ENCODE measurements at regions not wholly inside any gene's neighbourhood (a gene's known extent, or its start where the extent isn't known, plus 50 kb on each side); places are given as distances from the start of the nearest gene placed in this dataset.

GRCh38 chr22:48391171-48391711, 1436.4 kb downstream of the BRD1 start:
- intact Hi-C loops (cut with micrococcal nuclease), result no loop called here
- POLR2A ChIA-PET (ENCODE audit: unreplicated experiment), result no interaction called here
- no peak overlapping the region for H3K9ac ChIP-seq (ENCODE audit: low read length)
- H2AFZ ChIP-seq (ENCODE audit: low read length), result no peak overlapping the region
- no peaks in the 10 kb centered on the region for H3K9me2 ChIP-seq (replicated peaks; ENCODE audit: low read length)
- no peak overlapping the region for H3K27ac ChIP-seq (ENCODE audit: low read length)
- no peaks in the 10 kb centered on the region for H4K20me1 ChIP-seq (ENCODE audit: low read length)
- no peaks in the 10 kb centered on the region for H3K36me3 ChIP-seq (ENCODE audit: low read depth, low read length)
- H3F3A ChIP-seq (ENCODE audit: low read length, unreplicated experiment), result no peaks in the 10 kb centered on the region
- H3K9me3 ChIP-seq (ENCODE audit: low read length), result no peaks in the 10 kb centered on the region
- no TSS peak for BruUV-seq (replicated peaks)
- TF ChIP-seq CTCF (conservative IDR thresholded peaks at IDR 0.05; ENCODE audit: low read depth, low read length) (no peak), EZH2phosphoT487 (IDR thresholded peaks at IDR 0.05; ENCODE audit: borderline replicate concordance, low read length) (no peak), EZH2 (IDR thresholded peaks at IDR 0.05; ENCODE audit: low read length, unreplicated experiment) (no peak)
- no peaks in the 10 kb centered on the region for H3K79me2 ChIP-seq (ENCODE audit: low read length)
- no peak overlapping the region for H3K4me2 ChIP-seq (ENCODE audit: low read length)
- CTCF ChIA-PET, result no interaction called here
- no peak overlapping the region for H3K4me3 ChIP-seq (ENCODE audit: low read length)
- no peaks in the 10 kb centered on the region for H3K4me1 ChIP-seq (ENCODE audit: insufficient read depth, low read length)
- ATAC-seq (no peak), DNase-seq (no peak)
- H3K27me3 ChIP-seq (ENCODE audit: low read length), result no peaks in the 10 kb centered on the region

DNA sequence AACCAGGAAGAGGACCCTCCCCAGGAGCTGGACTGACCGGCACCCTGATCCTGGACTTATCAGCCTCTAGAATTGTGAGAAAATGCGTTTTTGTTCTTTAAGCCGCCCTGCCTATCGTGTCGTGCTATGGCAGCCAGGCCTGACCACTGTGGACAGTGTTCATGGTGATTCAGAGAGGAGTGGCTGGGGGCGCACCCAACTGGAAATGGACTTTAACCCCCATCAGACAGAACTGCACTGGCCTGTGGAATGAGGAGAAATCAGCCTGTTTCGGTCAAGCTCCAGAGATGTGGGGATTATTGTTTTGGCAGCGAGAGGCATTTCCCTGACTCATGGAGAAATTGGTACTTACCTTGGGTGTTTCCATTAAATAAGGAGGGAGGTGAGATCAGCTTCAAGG, 1437.8 kb downstream of the BRD1 start:
- H3K36me3 ChIP-seq (ENCODE audit: low read depth, low read length), result no peaks in the 10 kb centered on the region
- no TSS peak for BruUV-seq (replicated peaks)

GRCh38 chr22:48382197-48382596, 1445.5 kb downstream of the BRD1 start:
- H4K20me1 ChIP-seq (ENCODE audit: low read length), result no peaks in the 10 kb centered on the region
- no peaks in the 10 kb centered on the region for H3K9me3 ChIP-seq (ENCODE audit: low read length)
- intact Hi-C loops (cut with micrococcal nuclease), result no loop called here
- CTCF ChIA-PET, result no interaction called here
- no peak overlapping the region for H2AFZ ChIP-seq (ENCODE audit: low read length)
- no peak for ATAC-seq
- TF ChIP-seq EZH2 (IDR thresholded peaks at IDR 0.05; ENCODE audit: low read length, unreplicated experiment), result no peak
- TF ChIP-seq EZH2phosphoT487 (IDR thresholded peaks at IDR 0.05; ENCODE audit: borderline replicate concordance, low read length), result no peak
- no peak for TF ChIP-seq CTCF (conservative IDR thresholded peaks at IDR 0.05; ENCODE audit: low read depth, low read length)
- no peak for DNase-seq
- no peak overlapping the region for H3K4me3 ChIP-seq (ENCODE audit: low read length)
- H3K9ac ChIP-seq (ENCODE audit: low read length), result no peak overlapping the region
- H3K79me2 ChIP-seq (ENCODE audit: low read length), result no peaks in the 10 kb centered on the region
- no peaks in the 10 kb centered on the region for H3K36me3 ChIP-seq (ENCODE audit: low read depth, low read length)
- no peaks in the 10 kb centered on the region for H3F3A ChIP-seq (ENCODE audit: low read length, unreplicated experiment)
- H3K9me2 ChIP-seq (replicated peaks; ENCODE audit: low read length), result no peaks in the 10 kb centered on the region
- no TSS peak for BruUV-seq (replicated peaks)
- POLR2A ChIA-PET (ENCODE audit: unreplicated experiment), result no interaction called here
- H3K4me1 ChIP-seq (ENCODE audit: insufficient read depth, low read length), result no peaks in the 10 kb centered on the region
- no peak overlapping the region for H3K4me2 ChIP-seq (ENCODE audit: low read length)
- no peak overlapping the region for H3K27ac ChIP-seq (ENCODE audit: low read length)
- H3K27me3 ChIP-seq (ENCODE audit: low read length), result no peaks in the 10 kb centered on the region

More for the DNA sequence above, 1437.8 kb downstream of the BRD1 start:
- Histone ChIP-seq H3K9ac (ENCODE audit: low read length) (no peak overlapping the region), H3K4me3 (ENCODE audit: low read length) (no peak overlapping the region), H3K4me1 (ENCODE audit: insufficient read depth, low read length) (no peaks in the 10 kb centered on the region), H2AFZ (ENCODE audit: low read length) (no peak overlapping the region), H3K9me2 (replicated peaks; ENCODE audit: low read length) (no peaks in the 10 kb centered on the region), H3K9me3 (ENCODE audit: low read length) (no peaks in the 10 kb centered on the region), H3K4me2 (ENCODE audit: low read length) (no peak overlapping the region), H3K79me2 (ENCODE audit: low read length) (no peaks in the 10 kb centered on the region), H3K27me3 (ENCODE audit: low read length) (no peaks in the 10 kb centered on the region), H3K27ac (ENCODE audit: low read length) (no peak overlapping the region), H3F3A (ENCODE audit: low read length, unreplicated experiment) (no peaks in the 10 kb centered on the region), H4K20me1 (ENCODE audit: low read length) (no peaks in the 10 kb centered on the region)
- POLR2A ChIA-PET (ENCODE audit: unreplicated experiment), result no interaction called here
- DNase-seq (no peak), ATAC-seq (no peak)
- CTCF ChIA-PET, result no interaction called here
- intact Hi-C loops (cut with micrococcal nuclease), result no loop called here
- TF ChIP-seq EZH2 (IDR thresholded peaks at IDR 0.05; ENCODE audit: low read length, unreplicated experiment), result no peak

All from PC-3 (cell line).